GM18873 (cell line): ENCODE measurements at regions not wholly inside any gene's neighbourhood (a gene's known extent, or its start where the extent isn't known, plus 50 kb on each side); places are given as distances from the start of the nearest gene placed in this dataset.

ENCODE experiments used
- ATAC-seq: cut with Tn5 transposase; IDR thresholded peaks from one replicate; pipeline ENCODE4 v1.9.1; 2021; ENCODE audit warnings: mild to moderate bottlenecking, moderate library complexity, moderate number of reproducible peaks; ENCODE audit not compliant: unreplicated experiment, low FRiP score

DNA sequence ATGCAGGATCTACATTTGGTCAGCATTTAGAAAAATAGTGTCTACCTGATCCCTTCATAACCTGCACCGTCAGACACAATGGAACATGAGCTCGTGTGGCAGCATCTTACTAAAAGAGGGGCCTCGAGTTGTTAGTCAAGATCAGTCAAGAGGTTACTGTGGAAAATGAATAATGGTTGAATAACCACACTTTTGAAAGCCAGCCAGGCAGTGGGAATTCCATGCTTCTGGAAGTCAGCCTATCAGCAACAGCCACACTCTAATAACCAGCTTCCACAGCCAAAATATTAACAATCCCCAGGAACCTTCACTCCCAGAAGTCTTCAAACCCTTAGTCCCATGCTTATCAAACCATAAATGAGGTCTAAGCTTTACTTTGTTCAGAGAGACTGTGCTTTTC lies 234.3 kb downstream of the HS3ST1 start:
- ATAC-seq: no peak

DNA sequence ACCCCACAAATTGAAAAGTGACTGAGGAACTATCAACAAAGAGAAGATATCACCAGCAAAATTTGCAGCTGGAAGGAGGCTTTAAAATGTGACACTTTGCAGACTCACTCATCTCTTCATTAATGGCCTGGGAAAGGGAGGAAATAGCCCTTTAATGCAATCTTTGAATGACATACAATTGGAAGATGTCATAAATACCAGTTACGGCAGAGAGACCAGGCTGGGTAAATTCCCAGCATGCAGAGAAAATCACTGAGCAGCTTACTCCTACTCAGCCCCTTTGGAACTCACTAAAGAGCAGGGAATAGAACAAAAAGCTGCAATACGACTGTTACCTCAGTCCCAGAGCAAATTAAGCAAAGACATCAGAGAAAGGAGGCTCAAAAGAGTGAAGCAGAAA lies 238.9 kb downstream of the HS3ST1 start:
- ATAC-seq: no peak

DNA sequence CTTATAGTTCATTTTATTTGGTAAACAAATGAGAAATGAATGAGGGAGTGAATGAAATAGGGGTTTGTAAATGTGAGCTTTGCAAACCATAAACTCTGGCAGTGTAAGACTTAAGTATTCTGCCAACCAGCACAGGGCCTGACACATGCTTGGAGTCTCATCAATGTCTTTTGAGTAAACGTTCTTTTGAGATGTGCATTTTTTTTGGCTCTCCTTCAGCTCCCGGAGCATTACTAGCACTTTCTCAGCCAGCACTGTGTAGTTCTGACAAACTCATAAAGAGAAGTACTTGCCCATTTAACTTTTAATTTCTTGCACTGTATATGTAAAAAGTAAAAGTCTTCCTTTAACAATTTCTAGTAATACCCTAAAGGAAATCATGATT lies 245.3 kb downstream of the HS3ST1 start:
- no peak for ATAC-seq

DNA sequence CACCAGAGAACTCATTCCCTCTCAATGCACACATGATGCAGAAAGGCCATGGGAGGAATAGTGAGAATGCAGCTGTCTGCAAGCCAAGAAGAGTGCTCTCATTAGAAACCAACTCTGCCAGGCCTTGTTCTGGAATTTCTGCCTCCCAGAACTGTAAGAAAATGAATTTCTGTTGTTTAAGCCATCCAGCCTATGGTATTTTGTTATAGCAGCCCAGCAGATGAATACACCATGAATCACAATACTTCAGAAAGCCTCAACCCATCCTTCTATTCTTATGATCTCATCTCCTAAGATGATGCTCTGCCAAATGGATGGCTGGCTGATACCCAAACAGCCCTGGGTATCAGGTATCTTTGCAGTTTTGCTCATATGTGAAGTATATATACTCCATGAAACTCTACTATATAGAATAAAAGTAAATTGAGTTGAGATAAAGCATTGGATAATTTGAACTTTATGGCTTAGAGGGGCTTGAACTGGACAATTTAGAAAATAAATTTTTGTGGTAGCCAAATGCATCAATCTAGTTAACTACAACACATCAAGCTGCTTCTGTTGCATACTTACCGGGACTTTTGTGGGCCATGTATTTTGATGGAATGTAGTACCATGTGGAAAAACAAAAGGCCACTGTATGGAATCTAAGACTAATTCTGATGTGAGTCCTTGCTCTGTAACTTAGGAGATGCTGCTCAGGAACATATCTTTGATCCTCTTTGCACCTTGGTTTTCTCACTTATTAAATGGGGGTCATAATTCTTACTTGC lies 245.9 kb downstream of the HS3ST1 start:
- ATAC-seq: no peak

DNA sequence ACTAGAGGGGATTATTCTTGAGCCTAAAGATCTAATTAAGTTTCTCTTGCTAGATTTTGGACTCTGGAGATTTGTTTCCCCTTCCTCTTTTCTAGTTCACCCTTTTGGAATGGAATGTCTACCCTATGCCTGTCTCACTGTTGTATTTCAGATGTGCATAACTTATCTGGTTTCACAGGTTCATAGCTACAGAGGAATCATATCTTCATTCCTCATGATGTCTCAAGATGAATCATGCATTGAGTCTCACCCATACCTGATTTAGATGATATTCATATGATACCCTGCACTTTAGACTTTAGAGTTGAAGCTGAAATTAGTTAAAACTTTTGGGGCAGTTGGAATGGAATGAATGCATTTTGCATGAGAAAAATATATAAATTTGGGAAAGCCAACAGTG lies 246.7 kb downstream of the HS3ST1 start:
- no peak for ATAC-seq

DNA sequence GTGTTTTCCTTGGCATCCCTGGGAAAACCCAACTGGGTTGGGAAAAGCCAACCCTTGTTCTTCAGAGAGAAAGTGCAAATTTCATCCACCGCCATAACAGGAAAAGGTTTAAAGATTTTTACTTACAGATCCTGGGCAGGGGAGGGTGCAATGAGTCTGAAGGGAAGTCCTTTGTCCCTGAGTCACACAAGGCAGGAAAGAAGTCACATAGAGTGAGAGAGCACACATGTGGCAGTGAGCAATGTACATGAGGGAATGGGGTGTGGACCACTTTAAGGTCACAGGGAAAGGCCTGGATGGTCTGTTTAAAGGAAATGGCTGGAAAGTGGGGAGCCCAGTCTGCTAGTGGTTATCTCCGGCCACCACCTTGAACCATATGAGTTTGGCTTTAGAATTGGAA lies 248.9 kb downstream of the HS3ST1 start:
- no peak for ATAC-seq

DNA sequence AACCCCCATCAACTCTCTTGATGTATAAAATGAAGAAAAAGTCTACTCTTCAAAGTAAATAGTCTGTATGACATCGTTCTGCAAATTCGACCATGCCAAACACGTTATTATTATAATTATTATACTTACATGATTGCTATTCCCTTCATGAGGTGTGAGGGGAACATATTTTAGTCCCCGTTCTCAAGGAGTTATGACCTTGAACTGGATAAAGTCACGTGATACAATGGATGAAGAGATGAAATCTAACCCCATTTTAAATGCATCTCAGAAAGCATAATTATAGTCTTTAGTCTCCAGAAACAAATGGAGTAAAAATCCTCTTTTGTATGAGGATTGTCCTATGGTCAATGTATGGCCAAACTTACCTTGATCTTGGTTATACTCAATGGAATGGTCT lies 250.3 kb downstream of the HS3ST1 start:
- no peak for ATAC-seq

DNA sequence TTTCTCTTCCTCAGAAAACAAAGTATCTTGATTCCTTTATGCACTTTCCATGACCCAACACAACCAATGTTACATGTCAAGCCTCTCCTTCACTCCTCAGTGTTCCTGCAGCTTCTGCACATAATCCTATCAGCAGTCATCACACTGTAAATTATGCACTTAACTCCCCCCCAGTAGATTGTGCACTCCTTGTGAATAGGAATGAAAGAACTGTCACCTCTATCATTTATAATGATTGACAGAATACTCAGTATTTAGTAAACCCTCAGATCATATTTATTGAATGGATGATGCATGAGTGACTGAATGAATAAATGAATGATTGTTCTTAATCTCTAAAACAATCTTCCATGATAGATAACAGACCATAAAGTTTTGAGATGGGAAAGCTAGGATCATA lies 253.3 kb downstream of the HS3ST1 start:
- no peak for ATAC-seq

DNA sequence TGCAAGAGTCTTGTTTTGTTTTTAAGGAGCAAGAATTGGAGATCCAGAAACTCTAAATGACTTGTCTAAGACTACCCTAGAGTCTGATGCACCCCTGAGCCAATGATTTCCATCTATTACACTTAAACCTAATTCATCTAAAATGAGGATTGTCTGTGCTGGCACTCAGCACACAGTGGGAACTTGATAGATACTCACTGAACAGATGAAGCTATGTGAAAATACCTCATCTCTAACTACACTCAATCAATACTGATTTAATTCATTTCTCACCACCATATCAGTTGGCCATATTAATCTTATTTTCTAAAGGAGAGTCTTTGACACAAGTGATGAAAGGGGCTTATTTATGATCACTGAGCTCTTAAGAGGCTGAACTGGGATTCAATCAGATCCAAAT lies 262.1 kb downstream of the HS3ST1 start:
- no peak for ATAC-seq

DNA sequence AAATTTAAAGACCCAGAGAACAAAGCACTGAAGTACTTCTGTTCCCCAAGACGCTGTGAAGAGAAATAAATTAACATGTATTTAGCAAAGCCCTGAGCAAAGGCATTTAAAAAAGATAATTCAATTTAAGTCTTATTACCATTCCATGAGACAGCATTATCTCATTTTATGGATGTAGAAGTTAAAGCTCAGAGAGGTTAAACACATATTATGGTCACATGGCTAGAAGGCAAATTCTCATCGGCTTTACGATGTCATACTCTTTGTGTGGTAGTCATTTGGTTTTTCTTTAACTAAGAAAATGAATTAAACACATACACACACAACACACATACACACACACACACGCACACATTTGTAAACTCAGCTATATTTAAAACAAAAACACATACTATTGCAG lies 262.7 kb downstream of the HS3ST1 start:
- no peak for ATAC-seq

DNA sequence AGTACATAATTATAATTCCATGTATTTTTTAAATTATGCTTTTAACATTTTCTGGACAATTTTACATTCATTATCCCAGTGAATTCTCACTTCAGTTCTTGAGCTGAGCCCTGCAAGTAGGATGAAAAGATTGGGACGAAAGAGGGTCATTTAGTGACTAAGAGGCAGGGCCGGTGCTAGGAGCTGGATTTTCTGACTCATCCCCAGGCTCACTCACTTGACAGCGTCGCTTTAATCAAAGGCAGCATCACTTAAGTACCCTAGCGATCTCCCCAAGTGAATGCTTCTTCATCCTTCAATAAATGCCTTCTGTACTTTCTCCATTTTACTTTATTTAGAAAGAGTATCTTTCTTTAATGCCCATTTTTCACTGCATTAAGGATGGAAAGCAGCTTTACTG lies 263.6 kb downstream of the HS3ST1 start:
- no peak for ATAC-seq

DNA sequence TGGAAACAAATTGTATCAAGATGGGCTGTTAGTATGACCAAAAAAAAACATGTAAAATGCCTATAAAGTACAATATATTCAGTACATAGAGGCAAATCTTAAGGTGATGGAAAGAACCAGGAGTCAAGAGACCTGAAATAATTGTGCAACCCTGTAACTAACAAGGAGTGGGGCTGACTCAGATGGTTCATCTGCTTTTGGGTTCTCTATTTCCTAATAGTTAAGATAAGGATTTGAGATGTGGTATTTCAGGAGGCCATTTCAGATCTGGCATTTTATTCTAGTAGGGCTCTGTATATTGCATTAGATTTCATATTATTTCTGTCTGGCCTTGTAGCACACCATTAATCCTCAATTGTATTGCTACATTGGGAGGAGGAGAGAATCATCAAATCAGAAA lies 268.4 kb downstream of the HS3ST1 start:
- no peak for ATAC-seq

DNA sequence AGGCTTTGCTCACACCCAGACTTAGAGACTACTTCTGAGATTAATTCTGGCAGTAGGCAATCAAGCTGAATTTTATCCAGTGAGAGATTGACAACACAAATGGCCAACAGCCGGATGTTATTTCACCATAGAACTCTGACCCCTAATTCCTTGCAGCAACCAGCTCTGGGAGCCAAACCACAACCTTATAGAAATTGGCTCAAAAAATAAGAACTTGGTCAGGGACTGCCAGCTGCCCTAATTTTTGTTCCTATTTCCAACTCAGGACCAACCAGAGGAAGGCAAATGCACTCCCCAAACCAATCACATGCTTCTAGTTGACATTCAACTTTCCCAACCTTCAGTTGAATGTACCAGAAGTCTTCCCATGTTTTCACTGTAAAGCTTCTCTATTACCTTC lies 269.7 kb downstream of the HS3ST1 start:
- no peak for ATAC-seq

DNA sequence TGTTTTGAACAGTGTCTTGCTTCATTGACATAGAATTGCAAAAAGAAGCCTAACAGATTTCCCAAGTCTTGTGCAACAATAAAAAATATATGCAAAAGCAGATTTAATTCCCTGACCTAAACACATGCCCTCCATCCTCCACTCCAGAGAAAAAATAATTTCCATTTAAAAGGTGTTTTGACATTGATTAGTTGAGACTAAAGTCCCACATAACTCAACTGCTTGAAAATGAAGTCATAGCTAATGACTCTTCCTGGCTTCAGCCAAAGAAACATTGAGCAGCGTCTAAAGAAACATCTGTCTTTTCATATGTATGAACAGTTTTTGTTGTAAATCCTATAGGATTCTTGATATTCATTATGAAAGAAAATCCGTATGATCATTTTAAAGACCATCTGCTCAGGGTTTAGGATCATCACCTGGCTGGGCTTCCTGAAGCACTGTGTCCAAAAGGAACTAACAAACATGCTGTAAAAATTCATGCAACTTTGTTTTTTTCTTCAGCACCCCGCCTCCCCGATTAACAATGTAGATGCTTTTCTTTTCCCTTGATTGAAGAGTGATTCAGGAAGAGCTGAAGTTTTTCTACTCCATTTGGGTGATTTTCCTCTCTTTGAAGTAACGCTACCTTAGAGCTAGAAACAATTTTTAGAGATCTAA lies 273.4 kb downstream of the HS3ST1 start:
- no peak for ATAC-seq

DNA sequence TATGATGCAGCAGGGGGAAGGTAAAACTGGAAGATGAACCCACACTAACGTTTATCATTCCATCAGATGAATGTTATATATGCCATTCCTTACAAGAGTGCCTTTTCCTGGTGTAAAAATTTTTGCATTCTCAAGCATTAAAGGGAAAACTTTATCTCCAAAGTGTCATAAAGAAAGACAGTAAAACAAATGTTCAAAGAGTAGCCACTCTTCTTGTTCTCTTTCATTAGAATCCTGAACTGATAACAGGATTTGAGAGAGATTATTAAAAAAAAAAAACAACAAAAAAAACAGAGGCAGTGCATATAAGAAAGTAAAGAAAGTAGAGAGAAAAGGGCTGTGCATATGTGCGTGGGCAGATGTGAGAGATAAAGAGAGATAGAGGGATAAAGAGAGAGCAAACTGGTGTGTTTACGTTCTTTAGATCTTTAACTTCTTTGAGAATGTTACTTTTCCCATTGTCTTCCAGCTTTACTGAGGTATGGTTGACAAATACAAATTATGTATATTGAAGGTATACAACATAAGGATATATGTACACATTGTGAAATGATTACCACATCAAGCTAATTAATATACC lies 275.4 kb downstream of the HS3ST1 start:
- no peak for ATAC-seq

DNA sequence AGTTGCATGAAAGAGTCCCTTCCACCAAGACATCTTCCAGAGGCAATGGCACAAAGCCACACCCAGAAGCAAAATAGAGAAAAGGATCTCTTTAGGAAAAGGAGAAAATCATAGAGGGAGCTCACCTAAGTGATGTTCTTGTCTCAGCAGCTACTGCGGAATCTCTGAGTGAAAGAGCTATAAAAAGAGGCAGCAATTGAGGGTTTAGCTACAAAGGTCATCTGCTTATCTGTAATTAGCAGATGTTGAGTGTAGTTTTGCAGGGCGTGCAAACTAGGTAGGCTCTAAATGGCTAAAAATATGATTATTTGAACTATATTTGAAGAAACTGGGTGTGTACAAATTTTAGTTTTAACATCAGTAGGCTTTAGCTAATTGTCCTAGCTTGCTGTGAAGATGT lies 276.0 kb downstream of the HS3ST1 start:
- no peak for ATAC-seq

DNA sequence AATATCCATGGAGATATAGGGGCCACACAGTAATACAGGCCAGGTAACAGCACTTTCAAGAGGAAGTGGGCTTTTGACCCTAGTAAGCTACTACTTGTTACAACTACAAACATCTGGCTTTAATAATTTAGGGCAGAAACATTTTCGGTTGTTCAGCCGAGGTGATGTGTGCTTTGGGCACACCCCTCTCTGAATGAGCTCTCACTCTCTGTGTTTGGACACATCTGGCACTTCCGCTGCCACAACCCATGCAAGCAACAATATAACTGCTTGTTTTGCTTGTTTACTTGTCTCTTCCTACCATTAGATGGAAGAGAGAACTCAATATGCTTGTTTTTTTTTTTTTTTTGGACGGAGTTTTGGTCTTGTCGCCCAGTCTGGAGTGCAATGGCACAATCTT lies 277.2 kb downstream of the HS3ST1 start:
- ATAC-seq: no peak

DNA sequence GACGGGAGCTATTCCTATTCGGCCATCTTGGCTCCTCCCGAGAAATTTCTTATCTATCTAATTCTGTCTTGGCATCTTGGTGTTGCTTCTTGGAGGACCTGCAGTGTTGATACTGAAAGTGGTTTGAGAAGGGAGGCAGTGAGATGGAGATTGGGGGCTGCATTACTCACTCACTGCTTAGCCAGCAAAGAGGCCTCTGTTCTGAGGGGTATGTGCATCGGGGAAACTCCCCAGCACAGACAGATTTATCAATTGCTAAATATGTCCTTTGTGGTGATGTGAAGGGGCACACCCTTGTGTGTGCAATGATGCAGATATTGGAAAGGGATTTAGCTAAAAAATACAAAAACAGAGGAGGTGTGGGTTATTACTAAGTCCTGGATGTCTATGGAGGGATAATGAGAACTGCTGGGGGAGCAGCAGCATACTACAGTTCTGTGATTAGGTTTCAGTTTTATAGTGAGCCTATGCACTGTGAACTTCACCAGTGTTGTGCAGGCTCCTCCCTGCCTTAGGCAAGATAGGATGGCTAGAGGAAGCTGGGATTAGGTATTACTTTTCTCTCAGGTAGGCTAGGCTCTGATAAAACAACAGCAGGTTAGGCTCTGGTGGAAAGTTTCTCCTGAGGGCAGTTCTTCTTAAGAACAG lies 279.0 kb downstream of the HS3ST1 start:
- ATAC-seq: no peak

DNA sequence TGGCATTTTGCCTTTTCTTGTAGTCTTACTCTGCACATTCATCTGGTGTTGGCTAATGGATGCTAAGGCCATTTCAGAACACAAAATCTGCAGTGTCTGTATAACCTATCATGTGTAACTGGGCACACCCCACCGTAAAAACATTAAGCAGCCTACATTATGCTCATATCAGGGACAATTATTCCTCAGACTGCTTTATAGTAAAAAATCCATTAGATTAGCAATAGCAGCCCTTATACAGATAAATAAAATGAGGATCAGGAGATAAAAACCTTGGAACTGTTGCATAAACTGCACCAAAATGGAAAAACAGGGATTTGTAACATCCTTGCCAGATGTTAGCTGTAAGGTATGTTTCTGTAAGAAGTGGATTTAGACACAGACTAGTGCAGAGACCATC lies 288.8 kb downstream of the HS3ST1 start:
- no peak for ATAC-seq

DNA sequence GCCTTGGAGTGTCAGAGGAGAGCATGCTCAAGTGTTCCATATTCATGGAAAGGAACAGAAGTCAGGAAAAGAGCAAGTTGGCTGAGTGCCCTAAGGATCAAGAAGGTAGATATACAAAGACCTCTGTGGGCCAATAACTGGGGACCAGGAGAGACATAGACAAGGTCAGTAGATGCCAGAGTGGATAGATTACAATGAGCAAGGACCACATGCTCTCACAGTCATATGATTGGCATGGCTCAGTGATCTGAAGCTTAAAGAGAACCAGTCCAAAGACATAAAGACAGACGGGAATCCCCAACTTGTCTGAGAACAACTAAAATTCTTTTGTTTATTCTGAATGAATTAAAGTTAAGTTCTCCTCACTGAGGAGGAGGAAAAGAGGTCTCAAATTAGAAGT lies 289.7 kb downstream of the HS3ST1 start:
- no peak for ATAC-seq

DNA sequence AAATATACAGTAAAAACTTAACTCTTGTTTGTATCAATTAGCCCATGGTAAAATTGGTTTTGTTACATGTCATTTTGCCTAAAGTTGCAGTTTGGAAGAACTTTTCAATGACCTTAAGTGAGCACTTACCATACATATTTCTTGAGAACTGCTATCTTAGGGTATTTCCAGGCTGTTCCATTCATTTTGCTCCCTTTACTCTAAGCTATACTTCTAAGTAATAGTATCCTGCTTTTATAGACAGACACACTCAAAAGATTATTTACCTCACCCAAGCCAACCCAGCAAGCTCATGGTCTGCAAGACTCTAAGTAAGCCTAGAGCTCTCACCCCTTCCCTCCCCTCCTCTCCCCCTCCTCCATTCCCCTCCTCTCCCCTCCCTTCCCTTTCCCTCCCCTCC lies 294.0 kb downstream of the HS3ST1 start:
- no peak for ATAC-seq

DNA sequence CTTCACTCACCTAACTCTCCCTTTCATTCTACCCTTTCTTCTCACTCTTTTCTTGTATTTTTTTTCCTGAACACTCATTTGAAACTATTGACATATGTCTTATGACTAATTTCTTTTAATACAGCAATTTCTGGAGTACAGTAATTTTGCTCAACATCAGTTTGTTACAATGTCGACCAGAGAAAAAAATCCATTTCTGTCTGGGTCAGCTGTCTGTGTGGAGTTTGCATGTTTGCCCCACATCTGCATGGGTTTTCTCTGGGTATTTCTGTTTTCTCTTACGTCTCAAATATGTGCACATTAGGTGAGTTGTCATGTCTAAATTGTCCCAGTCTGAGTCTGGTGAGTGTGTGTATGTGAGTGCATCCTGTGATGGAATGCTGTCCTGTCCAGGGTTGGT lies 294.8 kb downstream of the HS3ST1 start:
- no peak for ATAC-seq
